HEK293 (cell line): ENCODE measurements at regions not wholly inside any gene's neighbourhood (a gene's known extent, or its start where the extent isn't known, plus 50 kb on each side); places are given as distances from the start of the nearest gene placed in this dataset.

Experiments used
- MEIS1 ChIP-seq: sonication (generic); formaldehyde crosslinking; IDR thresholded peaks from 2 replicates; pipeline ENCODE4 v1.8.1; 2022; ENCODE audit warnings: missing genetic modification reagents, mild to moderate bottlenecking, borderline replicate concordance
- ZBTB17 ChIP-seq: fragments of 450-650 bp; formaldehyde crosslinking; IDR thresholded peaks from 2 replicates; pipeline ENCODE4 v1.5.1; 2016; ENCODE audit warnings: missing biosample characterization, missing genetic modification characterization
- ZNF132 ChIP-seq: fragments of 450-650 bp; formaldehyde crosslinking; IDR thresholded peaks from 2 replicates; pipeline ENCODE4 v1.5.1; 2017; ENCODE audit warnings: missing biosample characterization, missing genetic modification characterization, borderline replicate concordance
- ZNF274 ChIP-seq, 2 experiments: fragments of 200-500 bp in 1 of 2; fragments of 450-650 bp in 1 of 2; sonication (Bioruptor generic) in 1 of 2; formaldehyde crosslinking in 1 of 2; IDR thresholded peaks; 2 replicates each; pipeline versions ENCODE4 v1.5.1 to v1.6.1; 2014 to 2016; ENCODE audit warnings: borderline replicate concordance in 1 of 2, inconsistent platforms in 1 of 2, low read length in 1 of 2, missing biosample characterization in 1 of 2, missing genetic modification characterization in 1 of 2
- ZSCAN30 ChIP-seq: fragments of 450-650 bp; IDR thresholded peaks from 2 replicates; pipeline ENCODE4 v1.5.1; 2018; ENCODE audit warnings: missing biosample characterization, mild to moderate bottlenecking, missing genetic modification characterization, moderate library complexity
- TF ChIP-seq, protein P1 (sequence below): fragments of 450-650 bp; formaldehyde crosslinking; IDR thresholded peaks from 2 replicates; pipeline ENCODE4 v1.5.1; 2016; ENCODE audit warnings: missing biosample characterization, missing genetic modification characterization
- TF ChIP-seq, protein P2 (sequence below): fragments of 450-650 bp; formaldehyde crosslinking; IDR thresholded peaks from 2 replicates; pipeline ENCODE4 v1.5.1; 2016; ENCODE audit warnings: missing biosample characterization, missing genetic modification characterization
- TF ChIP-seq, protein P3 (sequence below): sonication (generic); formaldehyde crosslinking; IDR thresholded peaks from 2 replicates; pipeline ENCODE4 v1.8.1; 2022; ENCODE audit warnings: mild to moderate bottlenecking, moderate library complexity, missing genetic modification reagents

DNA sequence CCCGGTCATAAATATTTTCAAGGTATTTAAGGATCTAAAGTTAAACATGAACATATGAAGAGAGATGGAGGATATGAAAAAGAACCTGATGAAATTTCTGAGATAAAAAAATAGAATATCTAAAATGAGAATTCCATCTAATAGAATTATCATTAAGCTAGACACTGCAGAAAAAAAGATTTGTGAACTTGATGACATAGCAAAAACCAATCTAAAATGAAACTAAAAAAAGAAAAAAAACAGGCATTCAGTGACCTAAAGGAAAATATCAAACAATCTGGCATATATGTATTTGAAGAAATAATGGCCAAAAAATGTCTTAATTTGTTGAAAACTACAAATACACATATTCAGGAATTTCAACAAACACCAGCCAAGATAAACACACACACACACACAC, 81.6 kb upstream of the ZC3H12C start:
- no peak for TF ChIP-seq ZBTB17 (tag by site-specific recombination)
- TF ChIP-seq MEIS1 = no peak
- TF ChIP-seq ZNF274 (IDR thresholded peaks at IDR 0.05; ENCODE audit: low read length) = no peak
- TF ChIP-seq ZNF274 (tag by site-specific recombination; IDR thresholded peaks at IDR 0.05; ENCODE audit: borderline replicate concordance) = no peak
- TF ChIP-seq, protein P1, sequence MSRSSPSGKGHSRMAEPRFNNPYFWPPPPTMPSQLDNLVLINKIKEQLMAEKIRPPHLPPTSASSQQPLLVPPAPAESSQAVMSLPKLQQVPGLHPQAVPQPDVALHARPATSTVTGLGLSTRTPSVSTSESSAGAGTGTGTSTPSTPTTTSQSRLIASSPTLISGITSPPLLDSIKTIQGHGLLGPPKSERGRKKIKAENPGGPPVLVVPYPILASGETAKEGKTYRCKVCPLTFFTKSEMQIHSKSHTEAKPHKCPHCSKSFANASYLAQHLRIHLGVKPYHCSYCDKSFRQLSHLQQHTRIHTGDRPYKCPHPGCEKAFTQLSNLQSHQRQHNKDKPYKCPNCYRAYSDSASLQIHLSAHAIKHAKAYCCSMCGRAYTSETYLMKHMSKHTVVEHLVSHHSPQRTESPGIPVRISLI (tag by site-specific recombination) = no peak
- TF ChIP-seq, protein P2, sequence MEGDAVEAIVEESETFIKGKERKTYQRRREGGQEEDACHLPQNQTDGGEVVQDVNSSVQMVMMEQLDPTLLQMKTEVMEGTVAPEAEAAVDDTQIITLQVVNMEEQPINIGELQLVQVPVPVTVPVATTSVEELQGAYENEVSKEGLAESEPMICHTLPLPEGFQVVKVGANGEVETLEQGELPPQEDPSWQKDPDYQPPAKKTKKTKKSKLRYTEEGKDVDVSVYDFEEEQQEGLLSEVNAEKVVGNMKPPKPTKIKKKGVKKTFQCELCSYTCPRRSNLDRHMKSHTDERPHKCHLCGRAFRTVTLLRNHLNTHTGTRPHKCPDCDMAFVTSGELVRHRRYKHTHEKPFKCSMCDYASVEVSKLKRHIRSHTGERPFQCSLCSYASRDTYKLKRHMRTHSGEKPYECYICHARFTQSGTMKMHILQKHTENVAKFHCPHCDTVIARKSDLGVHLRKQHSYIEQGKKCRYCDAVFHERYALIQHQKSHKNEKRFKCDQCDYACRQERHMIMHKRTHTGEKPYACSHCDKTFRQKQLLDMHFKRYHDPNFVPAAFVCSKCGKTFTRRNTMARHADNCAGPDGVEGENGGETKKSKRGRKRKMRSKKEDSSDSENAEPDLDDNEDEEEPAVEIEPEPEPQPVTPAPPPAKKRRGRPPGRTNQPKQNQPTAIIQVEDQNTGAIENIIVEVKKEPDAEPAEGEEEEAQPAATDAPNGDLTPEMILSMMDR (tag by site-specific recombination) = no peak
- no peak for TF ChIP-seq ZSCAN30
- TF ChIP-seq, protein P3, sequence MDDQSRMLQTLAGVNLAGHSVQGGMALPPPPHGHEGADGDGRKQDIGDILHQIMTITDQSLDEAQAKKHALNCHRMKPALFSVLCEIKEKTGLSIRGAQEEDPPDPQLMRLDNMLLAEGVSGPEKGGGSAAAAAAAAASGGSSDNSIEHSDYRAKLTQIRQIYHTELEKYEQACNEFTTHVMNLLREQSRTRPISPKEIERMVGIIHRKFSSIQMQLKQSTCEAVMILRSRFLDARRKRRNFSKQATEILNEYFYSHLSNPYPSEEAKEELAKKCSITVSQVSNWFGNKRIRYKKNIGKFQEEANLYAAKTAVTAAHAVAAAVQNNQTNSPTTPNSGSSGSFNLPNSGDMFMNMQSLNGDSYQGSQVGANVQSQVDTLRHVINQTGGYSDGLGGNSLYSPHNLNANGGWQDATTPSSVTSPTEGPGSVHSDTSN (CRISPR knock-in tag) = no peak
- TF ChIP-seq ZNF132 (tag by site-specific recombination) = no peak
